ENCODE measurements at regions not wholly inside any gene's neighbourhood (a gene's known extent, or its start where the extent isn't known, plus 50 kb on each side); places are given as distances from the start of the nearest gene placed in this dataset.

- POLR2A ChIA-PET = no interaction called here
- no peak for DNase-seq
- no peaks in the 10 kb centered on the region for H3K9me3 Mint-ChIP-seq (ENCODE audit: insufficient read depth)
- no peak for ATAC-seq
- H3K27me3 Mint-ChIP-seq (ENCODE audit: low read depth) = no peaks in the 10 kb centered on the region
- CTCF ChIA-PET = interaction anchor here (0.9 kb wide), 1 partner anchor 29 kb away, joined by 3 read pairs; no protein-coding TSS in a partner anchor
- peaks cover 8% of the 10 kb centered on the region for H3K4me1 Mint-ChIP-seq (ENCODE audit: low read depth)
- H3K36me3 Mint-ChIP-seq (ENCODE audit: low read depth) = no peaks in the 10 kb centered on the region
- peak overlapping the region; percentile 13 for H3K27ac Mint-ChIP-seq
- no peak overlapping the region for H3K4me3 Mint-ChIP-seq
These were observed 53.7 kb upstream of the TMX4 start for GRCh38 chr20:8073024-8073832.

- Mint-ChIP-seq H3K36me3 (ENCODE audit: low read depth) (no peaks in the 10 kb centered on the region), H3K27ac (no peak overlapping the region), H3K9me3 (ENCODE audit: insufficient read depth) (no peaks in the 10 kb centered on the region), H3K27me3 (ENCODE audit: low read depth) (no peaks in the 10 kb centered on the region), H3K4me3 (no peak overlapping the region), H3K4me1 (ENCODE audit: low read depth) (peaks cover 8% of the 10 kb centered on the region)
- POLR2A ChIA-PET = no interaction called here
- ATAC-seq (no peak), DNase-seq (no peak)
- CTCF ChIA-PET = no interaction called here
These were observed 55.4 kb upstream of the TMX4 start for GRCh38 chr20:8074931-8075330.

- H3K36me3 Mint-ChIP-seq (ENCODE audit: low read depth) = no peaks in the 10 kb centered on the region
- peaks cover 8% of the 10 kb centered on the region for H3K4me1 Mint-ChIP-seq (ENCODE audit: low read depth)
- no peak overlapping the region for H3K27ac Mint-ChIP-seq
- H3K4me3 Mint-ChIP-seq = no peak overlapping the region
- no peak for DNase-seq
- ATAC-seq = no peak
- CTCF ChIA-PET = no interaction called here
- no peaks in the 10 kb centered on the region for H3K27me3 Mint-ChIP-seq (ENCODE audit: low read depth)
- POLR2A ChIA-PET = no interaction called here
- no peaks in the 10 kb centered on the region for H3K9me3 Mint-ChIP-seq (ENCODE audit: insufficient read depth)
These were observed 55.5 kb upstream of the PLCB1 start for GRCh38 chr20:8076306-8077136.

- Mint-ChIP-seq H3K4me1 (ENCODE audit: low read depth) (peaks cover 8% of the 10 kb centered on the region), H3K27ac (no peak overlapping the region), H3K36me3 (ENCODE audit: low read depth) (no peaks in the 10 kb centered on the region), H3K4me3 (no peak overlapping the region), H3K9me3 (ENCODE audit: insufficient read depth) (no peaks in the 10 kb centered on the region), H3K27me3 (ENCODE audit: low read depth) (no peaks in the 10 kb centered on the region)
- POLR2A ChIA-PET = no interaction called here
- CTCF ChIA-PET = no interaction called here
- DNase-seq (no peak), ATAC-seq (no peak)
These were observed 55.0 kb upstream of the PLCB1 start for GRCh38 chr20:8077137-8077466.

GRCh38 chr20:8078528-8078914 is 53.5 kb upstream of the PLCB1 start:
- Mint-ChIP-seq H3K4me3 (no peak overlapping the region), H3K27me3 (ENCODE audit: low read depth) (no peaks in the 10 kb centered on the region), H3K9me3 (ENCODE audit: insufficient read depth) (no peaks in the 10 kb centered on the region), H3K4me1 (ENCODE audit: low read depth) (peaks cover 3% of the 10 kb centered on the region), H3K27ac (no peak overlapping the region), H3K36me3 (ENCODE audit: low read depth) (no peaks in the 10 kb centered on the region)
- ATAC-seq = no peak
- CTCF ChIA-PET = no interaction called here
- DNase-seq = no peak
- POLR2A ChIA-PET = no interaction called here

- no peaks in the 10 kb centered on the region for H3K36me3 Mint-ChIP-seq (ENCODE audit: low read depth)
- DNase-seq = no peak
- POLR2A ChIA-PET = no interaction called here
- H3K4me1 Mint-ChIP-seq (ENCODE audit: low read depth) = no peaks in the 10 kb centered on the region
- no peaks in the 10 kb centered on the region for H3K27me3 Mint-ChIP-seq (ENCODE audit: low read depth)
- ATAC-seq = no peak
- CTCF ChIA-PET = no interaction called here
- no peak overlapping the region for H3K27ac Mint-ChIP-seq
- no peaks in the 10 kb centered on the region for H3K9me3 Mint-ChIP-seq (ENCODE audit: insufficient read depth)
- H3K4me3 Mint-ChIP-seq = no peak overlapping the region
These were observed 52.1 kb upstream of the PLCB1 start for GRCh38 chr20:8079976-8080375.

GRCh38 chr20:8082025-8082424 is 50.0 kb upstream of the PLCB1 start:
- DNase-seq = no peak
- Mint-ChIP-seq H3K4me1 (ENCODE audit: low read depth) (no peaks in the 10 kb centered on the region), H3K4me3 (no peak overlapping the region), H3K27ac (no peak overlapping the region), H3K27me3 (ENCODE audit: low read depth) (peaks cover 2% of the 10 kb centered on the region), H3K36me3 (ENCODE audit: low read depth) (no peaks in the 10 kb centered on the region), H3K9me3 (ENCODE audit: insufficient read depth) (no peaks in the 10 kb centered on the region)
- POLR2A ChIA-PET = no interaction called here
- CTCF ChIA-PET = interaction anchor here (1.6 kb wide), 1 partner anchor 640 kb away, joined by 6 read pairs; no protein-coding TSS in a partner anchor
- no peak for ATAC-seq
